GM21447 (cell line): ENCODE measurements at regions not wholly inside any gene's neighbourhood (a gene's known extent, or its start where the extent isn't known, plus 50 kb on each side); places are given as distances from the start of the nearest gene placed in this dataset.

Experiments used
- ATAC-seq: cut with Tn5 transposase; IDR thresholded peaks from one replicate; pipeline ENCODE4 v1.9.1; 2021; ENCODE audit not compliant: unreplicated experiment

DNA sequence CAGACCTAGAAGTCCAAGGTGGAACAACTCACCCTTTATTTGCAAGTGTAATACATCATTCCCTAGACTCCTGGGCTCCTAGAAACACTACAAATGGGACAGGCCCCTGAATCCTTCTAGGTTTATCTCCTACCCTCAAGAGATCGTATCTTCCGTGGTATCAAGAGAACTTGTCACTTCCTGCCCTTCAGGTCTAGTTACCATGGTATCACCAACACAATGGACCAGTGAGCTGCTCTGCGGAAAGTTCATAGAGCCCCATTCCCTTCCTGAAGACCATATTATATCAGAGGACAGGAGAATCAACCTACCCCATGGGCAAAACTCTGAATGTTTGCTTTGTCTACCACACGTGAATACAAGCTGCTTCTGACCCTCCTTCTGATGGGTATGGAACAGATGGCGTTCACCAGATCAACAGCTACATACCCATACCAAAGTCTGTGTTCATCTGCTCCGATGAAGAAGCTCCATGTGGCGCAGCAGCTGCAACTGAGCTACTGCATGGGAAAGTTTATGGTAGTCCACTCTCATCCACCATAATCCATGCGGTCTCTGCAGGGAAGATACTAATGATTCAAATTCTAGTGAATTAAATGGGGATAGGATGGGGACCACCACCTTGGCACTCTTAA lies 84.6 kb upstream of the KLF13 start:
- ATAC-seq: no peak

DNA sequence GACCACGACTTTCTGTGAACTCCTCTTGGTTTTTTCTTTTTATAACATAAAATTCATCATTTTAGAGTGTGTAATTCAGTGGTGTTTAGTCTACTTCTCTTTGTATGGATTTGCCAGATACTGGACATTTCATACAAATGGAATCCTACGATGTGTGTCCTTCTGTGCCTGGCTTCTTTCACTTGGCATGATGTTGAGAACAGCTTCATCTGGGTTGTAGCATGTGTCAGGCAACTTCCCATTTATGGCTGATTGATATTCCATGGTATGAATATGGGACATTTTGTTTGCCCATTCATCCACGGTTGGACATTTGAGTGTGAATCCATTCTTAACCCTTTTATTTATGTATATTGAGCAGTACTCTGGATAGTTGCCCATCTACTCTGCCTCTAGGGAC lies 82.7 kb upstream of the KLF13 start:
- no peak for ATAC-seq

GRCh38 chr15:31245135-31245689 lies 81.4 kb upstream of the KLF13 start:
- no peak for ATAC-seq

DNA sequence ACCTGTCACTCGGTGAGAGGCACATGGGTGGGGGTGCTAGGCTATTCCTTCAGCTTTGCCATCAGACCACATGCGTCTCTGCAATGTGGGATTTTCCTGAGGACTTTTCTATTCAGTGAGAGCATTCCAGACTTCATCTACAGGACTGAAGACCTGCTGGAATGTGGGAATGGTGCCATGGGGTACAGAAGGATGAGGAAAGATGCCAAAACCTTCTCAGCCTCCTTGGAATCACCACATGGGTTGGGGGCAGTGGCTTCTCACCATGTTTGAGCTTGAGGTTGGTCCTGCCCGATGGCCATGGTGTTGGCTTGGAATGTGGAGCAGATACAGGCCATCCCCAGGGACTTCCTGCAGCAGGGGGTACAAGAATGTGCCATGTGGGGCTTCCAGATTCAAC lies 80.9 kb upstream of the KLF13 start:
- no peak for ATAC-seq

DNA sequence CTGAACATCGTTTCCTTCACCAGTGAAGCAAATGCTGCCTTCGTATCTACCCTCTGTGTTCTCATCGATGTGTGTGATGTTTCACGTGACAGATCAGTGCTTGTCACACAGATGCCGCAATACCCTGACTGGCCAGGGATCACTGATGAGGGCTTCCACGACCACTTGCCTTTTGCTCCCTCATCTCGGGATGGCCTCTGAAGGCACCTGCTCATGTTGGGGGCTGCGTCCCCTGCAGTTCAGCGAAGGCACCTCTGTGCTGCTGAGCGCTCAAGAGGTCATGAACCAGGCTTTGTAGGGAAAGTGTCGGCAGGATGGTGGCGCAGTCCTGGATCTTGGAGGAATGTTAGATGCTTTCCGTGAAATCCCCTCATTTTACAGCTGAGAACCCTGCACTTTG lies 79.2 kb upstream of the KLF13 start:
- no peak for ATAC-seq

DNA sequence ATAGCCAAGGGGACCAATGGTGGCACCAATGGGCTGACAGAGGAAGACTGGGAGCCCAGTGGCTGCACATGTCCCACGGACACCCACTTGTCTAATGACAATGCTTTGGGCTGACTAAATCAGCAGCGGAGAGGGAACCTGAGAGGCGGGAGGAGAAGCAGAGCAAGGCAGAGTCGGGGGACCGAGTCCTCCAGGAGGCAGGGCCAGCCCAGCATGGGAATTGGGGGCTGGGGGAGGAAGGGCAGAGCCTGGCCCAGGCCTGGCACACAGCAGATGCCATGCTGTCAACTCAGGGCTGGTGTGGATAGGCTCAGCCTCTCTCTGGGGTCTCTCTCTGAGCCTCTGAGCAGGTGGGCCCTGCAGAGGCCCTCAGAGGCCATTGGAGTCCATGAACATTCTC lies 78.4 kb upstream of the KLF13 start:
- ATAC-seq: no peak

DNA sequence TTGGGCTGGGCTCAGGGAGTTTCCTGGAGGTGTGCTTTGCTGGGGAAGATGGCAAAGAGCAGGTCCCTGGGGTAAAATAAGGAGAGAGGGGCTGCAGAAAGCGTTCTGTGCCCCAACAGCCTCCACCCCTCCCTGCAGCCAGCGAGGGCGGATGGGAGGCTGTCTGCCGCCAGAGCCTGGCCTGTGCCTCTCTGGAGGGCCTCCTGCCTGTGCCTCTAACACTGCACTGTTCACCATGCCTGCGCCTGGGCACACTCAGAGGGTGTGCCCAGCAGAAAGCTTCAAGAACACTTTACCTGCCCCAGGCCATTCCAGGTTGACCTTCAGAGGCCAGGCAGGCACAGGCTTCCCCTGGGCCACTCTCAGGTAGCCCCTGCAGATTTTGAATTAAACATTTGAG lies 77.7 kb upstream of the KLF13 start:
- no peak for ATAC-seq

DNA sequence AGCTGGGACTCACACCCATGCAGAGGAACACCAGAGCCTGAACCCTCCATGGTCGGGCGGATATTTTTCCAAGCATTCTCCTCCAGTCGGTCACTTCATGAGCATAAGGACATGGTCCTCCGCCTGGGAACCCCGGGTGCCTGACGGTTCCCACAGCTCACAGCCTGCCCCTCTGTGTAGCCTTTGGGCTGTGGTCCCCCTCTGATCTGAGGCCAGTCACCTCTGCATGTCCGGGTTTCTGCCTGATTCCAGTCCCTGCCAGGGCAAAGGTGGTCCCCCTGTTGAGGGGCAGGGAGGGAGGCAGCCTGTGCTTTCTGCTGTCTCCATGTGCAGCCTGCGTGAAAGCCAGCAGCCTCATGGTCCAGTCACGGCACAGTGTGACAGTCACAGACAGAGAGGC lies 76.6 kb upstream of the KLF13 start:
- ATAC-seq: no peak

DNA sequence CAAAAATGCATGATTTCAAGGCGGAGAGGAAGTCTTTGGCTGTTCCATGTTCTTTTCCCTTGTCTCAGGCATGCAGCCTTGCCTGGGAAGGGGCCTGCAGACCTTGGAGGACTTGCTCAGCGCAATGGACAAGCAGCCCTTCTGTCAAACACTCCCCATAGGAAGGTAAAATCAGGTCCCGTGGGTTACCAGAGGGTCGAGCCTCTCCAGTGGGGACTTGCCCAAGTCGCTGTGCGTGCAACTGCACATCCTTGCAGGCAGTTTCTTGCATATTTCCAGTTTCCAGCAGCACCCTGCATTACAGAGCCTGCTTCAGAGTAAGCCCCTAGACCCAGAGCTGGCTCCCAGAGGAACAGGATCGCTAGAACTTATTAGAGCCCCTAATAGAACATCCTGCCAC lies 75.5 kb upstream of the KLF13 start:
- ATAC-seq: no peak

DNA sequence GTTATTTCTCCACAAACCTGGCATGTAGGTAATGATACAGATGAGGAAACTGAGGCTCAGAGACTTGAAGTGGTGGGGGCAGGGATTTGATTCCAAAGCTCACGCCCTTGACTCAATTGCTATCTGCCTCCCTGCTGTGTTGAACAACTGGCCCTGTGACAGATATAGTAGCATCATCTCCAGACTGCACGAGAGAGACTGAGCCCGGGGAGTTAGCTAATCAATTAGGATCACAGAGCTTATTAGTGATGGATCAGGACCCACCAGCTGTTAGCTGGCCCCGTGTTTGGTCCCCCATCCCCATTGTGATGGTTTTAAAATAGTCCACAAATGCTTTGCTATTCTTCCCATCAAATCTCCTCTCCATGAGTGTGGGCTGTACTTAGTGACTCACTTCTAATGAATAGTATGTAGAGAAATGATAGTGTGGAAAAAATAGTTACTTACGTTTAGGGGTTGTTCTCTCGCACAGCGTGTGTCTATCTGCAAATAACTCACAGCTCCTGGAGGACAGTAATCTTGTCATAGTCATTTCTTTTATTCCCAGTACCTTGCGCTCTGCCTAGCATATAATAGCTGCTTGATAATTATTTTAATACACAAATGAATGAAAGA lies 74.4 kb upstream of the KLF13 start:
- ATAC-seq: no peak

- no peak for ATAC-seq
These were observed 72.0 kb upstream of the KLF13 start for GRCh38 chr15:31254431-31255175.

- no peak for ATAC-seq
These were observed 71.5 kb upstream of the KLF13 start for GRCh38 chr15:31255176-31255510.

- ATAC-seq: peak; percentile 78
These were observed 70.8 kb upstream of the KLF13 start for GRCh38 chr15:31255732-31256377.

DNA sequence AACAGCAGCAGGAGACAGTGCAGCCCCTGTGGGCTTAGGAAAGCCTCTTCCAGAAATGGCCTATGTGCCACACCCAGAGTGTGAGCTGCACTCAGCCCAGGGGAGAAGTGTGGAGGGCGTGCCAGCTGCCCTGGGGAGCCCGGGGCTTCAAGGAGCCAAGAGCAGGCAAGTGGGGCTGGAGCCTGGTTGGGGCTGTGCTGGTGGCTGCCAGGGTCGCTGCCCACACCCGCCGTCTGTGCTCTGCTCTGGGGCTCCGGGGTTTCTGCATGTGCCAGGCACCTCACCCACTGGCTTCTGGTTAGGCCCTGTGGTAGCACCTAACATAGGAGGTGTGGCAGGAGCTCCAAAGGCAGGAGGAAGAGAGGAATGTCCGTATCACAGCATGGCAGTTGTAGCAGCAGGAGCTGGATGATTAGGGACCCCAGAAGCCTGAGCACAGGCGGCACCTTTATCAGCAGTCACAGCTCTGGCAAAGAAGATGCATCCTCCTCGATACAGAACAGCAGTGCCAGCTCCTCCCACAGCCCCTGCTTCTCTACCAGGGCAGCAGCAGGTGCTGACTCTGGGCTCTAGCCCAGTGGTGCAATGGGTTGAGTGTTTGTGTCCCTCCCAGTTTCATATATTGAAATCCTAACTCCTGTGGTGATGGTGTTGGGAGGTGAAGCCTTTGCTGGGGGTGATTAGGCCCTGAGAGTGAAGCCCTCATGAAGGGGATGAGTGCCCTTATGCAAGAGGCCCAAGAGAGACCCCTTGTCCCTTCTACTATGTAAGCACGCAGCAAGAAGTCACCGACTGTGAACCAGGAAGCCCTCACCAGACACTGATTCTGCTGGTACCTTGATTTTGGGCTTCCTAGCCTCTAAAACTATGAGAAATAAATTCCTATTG lies 70.0 kb upstream of the KLF13 start:
- ATAC-seq: no peak

DNA sequence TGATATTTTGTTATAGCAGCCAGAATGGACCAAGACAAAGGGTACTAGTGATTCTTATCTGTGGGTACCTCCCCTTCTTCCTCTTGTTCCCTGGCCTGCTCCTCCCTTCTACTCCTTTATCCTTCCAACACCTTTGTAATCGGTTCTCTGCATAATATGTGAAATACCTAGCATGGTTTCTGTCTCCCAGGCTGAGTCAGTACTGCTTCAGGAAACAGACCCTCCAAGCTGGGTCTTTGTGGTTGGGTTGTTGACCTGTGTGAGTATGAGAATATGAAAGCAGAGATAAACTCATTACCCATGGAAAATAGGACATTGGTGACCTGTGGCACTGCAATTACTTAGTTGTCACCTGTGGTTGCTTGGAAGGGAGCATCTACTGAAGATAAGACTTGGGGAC lies 69.3 kb upstream of the KLF13 start:
- ATAC-seq: no peak

DNA sequence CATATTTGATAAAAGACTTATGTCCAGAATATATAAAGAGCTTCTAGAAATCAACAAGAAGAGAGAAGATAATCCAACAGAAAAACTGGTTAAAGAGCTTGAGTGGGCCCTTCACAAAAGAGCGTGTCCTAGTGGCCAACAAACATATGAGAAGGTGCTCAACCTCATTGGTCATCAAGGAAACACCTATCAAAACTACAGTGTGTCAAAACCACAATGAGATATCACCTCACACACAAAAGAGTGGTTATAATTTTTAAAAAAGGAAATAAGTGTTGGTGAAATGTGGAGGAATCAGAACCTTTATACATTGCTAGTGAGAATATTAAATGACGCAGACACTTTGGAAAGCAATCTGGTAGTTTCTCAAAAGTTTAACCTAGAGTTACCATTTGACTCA lies 68.4 kb upstream of the KLF13 start:
- no peak for ATAC-seq

DNA sequence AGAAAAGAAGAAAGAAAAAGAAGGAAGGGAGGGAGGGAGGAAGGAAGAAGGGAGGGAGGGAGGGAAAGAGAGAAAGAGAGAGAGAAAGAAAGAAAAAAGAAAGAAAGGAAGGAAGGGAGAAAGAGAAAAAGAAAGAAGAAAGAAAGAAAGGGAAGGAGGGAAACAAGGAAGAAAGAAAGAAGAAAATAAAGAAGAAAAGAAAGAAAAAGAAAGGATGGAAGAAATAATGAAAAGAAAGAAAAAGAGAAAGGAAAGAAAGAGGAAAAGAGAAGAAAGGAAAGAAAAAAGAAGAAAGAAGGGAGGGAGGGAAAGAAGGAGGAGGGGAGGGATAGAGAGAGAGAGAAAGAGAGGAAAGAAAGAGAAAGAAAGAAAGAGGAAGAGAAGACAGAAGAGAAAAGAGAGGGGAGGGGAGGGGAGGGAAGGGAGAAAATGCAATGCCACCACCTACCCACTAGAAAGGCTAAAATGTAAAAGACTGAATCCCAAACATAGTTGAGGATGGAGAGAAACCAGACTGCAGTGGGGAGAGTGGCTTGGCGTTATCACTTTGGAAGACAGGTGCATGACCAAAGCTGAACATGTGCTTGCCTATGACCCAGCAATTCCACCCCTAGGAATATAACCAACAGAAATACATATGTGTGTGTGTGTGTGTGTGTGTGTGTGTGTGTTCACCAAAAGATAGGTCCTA lies 66.9 kb upstream of the KLF13 start:
- no peak for ATAC-seq

- ATAC-seq: no peak
These were observed 65.9 kb upstream of the KLF13 start for GRCh38 chr15:31260646-31261265.

- no peak for ATAC-seq
These were observed 65.1 kb upstream of the KLF13 start for GRCh38 chr15:31261266-31262142.
